ENCODE measurements at regions not wholly inside any gene's neighbourhood (a gene's known extent, or its start where the extent isn't known, plus 50 kb on each side); places are given as distances from the start of the nearest gene placed in this dataset.

DNA sequence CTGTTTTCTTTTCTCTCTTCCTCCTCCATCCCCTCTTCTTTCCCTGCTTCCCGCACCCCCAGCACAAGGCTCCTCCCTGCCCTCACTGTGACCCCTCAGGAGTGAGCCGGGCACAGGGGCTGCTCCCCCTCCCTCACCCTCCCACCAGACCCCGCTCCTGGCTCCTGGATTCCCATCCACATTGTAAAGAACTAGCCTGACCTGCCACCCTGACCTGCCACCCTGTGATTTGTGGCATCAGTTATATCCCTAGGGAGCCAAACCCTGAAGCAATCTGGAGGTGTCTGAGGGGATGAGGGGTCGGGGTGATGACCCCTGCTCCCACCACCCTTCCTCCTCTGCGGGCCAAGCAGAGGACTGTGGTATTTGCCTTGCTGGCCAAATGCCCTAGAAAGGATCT lies 98.0 kb upstream of the LHX1 start:
- CTCF ChIA-PET (ENCODE audit: partially characterized antibody) = interaction anchor here (1.1 kb wide), 1 partner anchor 71 kb away, joined by 3 read pairs; no protein-coding TSS in a partner anchor
- no peak overlapping the region for H3K9ac ChIP-seq (replicated peaks in 1 of 4; ENCODE audit: extremely low read depth in 1 of 4, low read depth in 3 of 4, low read length in 3 of 4)

More for the DNA sequence above, 98.0 kb upstream of the LHX1 start:
- Histone ChIP-seq H2BK120ac (replicated peaks; ENCODE audit: low read depth, low read length) (no peak overlapping the region), H3K4me3 (ENCODE audit: extremely low read depth in 1 of 4, insufficient read depth in 2 of 4, low read depth in 3 of 4, low read length in 4 of 4) (no peak overlapping the region), H2AFZ (ENCODE audit: low read length) (no peak overlapping the region), H3K79me2 (ENCODE audit: control insufficient read depth in 1 of 2, insufficient read depth in 2 of 2, low read length in 2 of 2) (no peaks in the 10 kb centered on the region), H3K23me2 (ENCODE audit: low read depth, low read length) (no peaks in the 10 kb centered on the region), H3K4ac (replicated peaks; ENCODE audit: insufficient read length, low read depth, low read length) (no peak overlapping the region), H4K8ac (ENCODE audit: extremely low read depth, insufficient read depth, low read length) (no peak overlapping the region), H3K23ac (ENCODE audit: insufficient read length) (no peak overlapping the region), H4K20me1 (replicated peaks in 1 of 2; ENCODE audit: control insufficient read depth in 1 of 2, insufficient read depth in 2 of 2, low read length in 2 of 2) (no peaks in the 10 kb centered on the region), H3K4me2 (ENCODE audit: insufficient read depth in 1 of 2, low read depth in 2 of 2, low read length in 2 of 2) (no peak overlapping the region), H2BK12ac (ENCODE audit: low read depth, low read length) (no peak overlapping the region), H3K4me1 (replicated peaks in 1 of 4; ENCODE audit: control insufficient read depth in 3 of 4, insufficient read depth in 4 of 4, low read length in 3 of 4) (peaks cover 7 to 22% (median 14%) of the 10 kb centered on the region in 4 experiments), H3K27me3 (replicated peaks in 1 of 4; ENCODE audit: control insufficient read depth in 3 of 4, extremely low read depth in 1 of 4, insufficient read depth in 3 of 4, low read length in 3 of 4) (peaks cover 0 to 2% (median 1%) of the 10 kb centered on the region in 4 experiments; a peak in 3 of 7 replicates), H3K79me1 (ENCODE audit: low read depth, low read length) (no peaks in the 10 kb centered on the region), H3K14ac (ENCODE audit: insufficient read length) (no peak overlapping the region), H2BK20ac (ENCODE audit: low read length) (no peak overlapping the region), H2AK5ac (ENCODE audit: low read depth, low read length) (no peak overlapping the region), H3K56ac (replicated peaks; ENCODE audit: insufficient read length, low read depth, low read length) (no peak overlapping the region), H4K91ac (replicated peaks; ENCODE audit: insufficient read length, low read length) (no peak overlapping the region), H4K5ac (ENCODE audit: insufficient read length, low read depth, low read length) (no peak overlapping the region), H3K36me3 (ENCODE audit: control insufficient read depth in 2 of 4, insufficient read depth in 4 of 4, low read length in 3 of 4) (no peaks in the 10 kb centered on the region), H3K27ac (ENCODE audit: low read depth, low read length) (no peak overlapping the region), H2BK5ac (ENCODE audit: low read depth, low read length) (no peak overlapping the region), H3K9me3 (ENCODE audit: insufficient read depth in 2 of 2, low read depth in 1 of 2, low read length in 1 of 2) (no peaks in the 10 kb centered on the region), H3K18ac (ENCODE audit: extremely low read depth, low read length) (no peak overlapping the region), H2BK15ac (ENCODE audit: low read length) (no peak overlapping the region)
- TF ChIP-seq SIX5 (IDR thresholded peaks at IDR 0.05; ENCODE audit: low read depth, low read length) (no peak), CHD1 (IDR thresholded peaks at IDR 0.05; ENCODE audit: low read depth, low read length) (no peak), SUZ12 (IDR thresholded peaks at IDR 0.05; ENCODE audit: low read length) (no peak), KDM4A (IDR thresholded peaks at IDR 0.05; ENCODE audit: low read depth, low read length, severe bottlenecking) (no peak), YY1 (IDR thresholded peaks at IDR 0.05; ENCODE audit: low read depth, low read length) (no peak), TAF1 (IDR thresholded peaks at IDR 0.05; ENCODE audit: low read depth, low read length) (no peak), CBX8 (IDR thresholded peaks at IDR 0.05; ENCODE audit: borderline replicate concordance, low read depth, low read length) (no peak), CTBP2 (IDR thresholded peaks at IDR 0.05; ENCODE audit: borderline replicate concordance, insufficient read depth, insufficient read length, low read length) (no peak), SIRT6 (IDR thresholded peaks at IDR 0.05; ENCODE audit: low read length) (no peak), TBP (IDR thresholded peaks at IDR 0.05; ENCODE audit: low read depth, low read length) (no peak), NANOG (IDR thresholded peaks at IDR 0.05; ENCODE audit: insufficient read depth, low read depth, low read length, poor library complexity, severe bottlenecking) (no peak)
- POLR2A ChIA-PET (ENCODE audit: partially characterized antibody) = no interaction called here
- 71% methylated on average over 2 of the region's 5 CpGs; no CpG with 5 or more reads in 1 of the 2 experiments for WGBS, 2 experiments (ENCODE audit: extremely low coverage in 1 of 2, insufficient coverage in 1 of 2, insufficient read length in 1 of 2, insufficient replicate concordance in 2 of 2, low coverage in 1 of 2, low lambda C conversion rate in 2 of 2, missing lambda C conversion rate in 1 of 2)
- FAIRE-seq (no peak), DNase-seq (ENCODE audit: low read depth in 1 of 2, low spot score in 2 of 2) (no peak)
